ENCODE measurements at regions not wholly inside any gene's neighbourhood (a gene's known extent, or its start where the extent isn't known, plus 50 kb on each side); places are given as distances from the start of the nearest gene placed in this dataset.
"Not testable (repeated sequence)": the region's sequence is repeated elsewhere in the genome, so short reads cannot be mapped to it uniquely, and the experiment has no call there.

DNA sequence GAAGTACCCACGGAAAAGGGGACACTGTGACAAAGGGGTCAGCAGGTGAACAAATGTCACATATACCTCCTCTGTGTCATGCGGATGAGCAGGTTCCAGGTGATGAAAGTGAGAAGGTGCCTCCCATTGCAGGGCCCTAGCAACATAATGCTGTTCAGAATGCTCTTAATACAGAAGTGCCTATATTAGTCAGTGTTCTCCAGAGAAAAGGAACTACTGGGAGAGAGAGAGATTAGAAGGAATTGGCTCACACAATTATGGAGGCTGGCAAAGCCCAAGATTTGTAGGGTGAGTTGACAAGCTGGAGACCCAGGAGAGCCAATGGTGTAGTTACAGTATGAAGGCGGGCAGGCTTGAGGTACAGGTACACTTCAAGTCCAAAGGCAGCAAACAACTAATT lies 98.1 kb upstream of the CDC42EP3 start:
- Histone ChIP-seq H3K36me3 (no peaks in the 10 kb centered on the region), H3K4me3 (ENCODE audit: low read depth, low read length) (no peak overlapping the region), H3K9me3 (no peaks in the 10 kb centered on the region), H3K4me1 (peaks cover 11% of the 10 kb centered on the region), H3K27me3 (no peaks in the 10 kb centered on the region)
- TF ChIP-seq, protein P1, sequence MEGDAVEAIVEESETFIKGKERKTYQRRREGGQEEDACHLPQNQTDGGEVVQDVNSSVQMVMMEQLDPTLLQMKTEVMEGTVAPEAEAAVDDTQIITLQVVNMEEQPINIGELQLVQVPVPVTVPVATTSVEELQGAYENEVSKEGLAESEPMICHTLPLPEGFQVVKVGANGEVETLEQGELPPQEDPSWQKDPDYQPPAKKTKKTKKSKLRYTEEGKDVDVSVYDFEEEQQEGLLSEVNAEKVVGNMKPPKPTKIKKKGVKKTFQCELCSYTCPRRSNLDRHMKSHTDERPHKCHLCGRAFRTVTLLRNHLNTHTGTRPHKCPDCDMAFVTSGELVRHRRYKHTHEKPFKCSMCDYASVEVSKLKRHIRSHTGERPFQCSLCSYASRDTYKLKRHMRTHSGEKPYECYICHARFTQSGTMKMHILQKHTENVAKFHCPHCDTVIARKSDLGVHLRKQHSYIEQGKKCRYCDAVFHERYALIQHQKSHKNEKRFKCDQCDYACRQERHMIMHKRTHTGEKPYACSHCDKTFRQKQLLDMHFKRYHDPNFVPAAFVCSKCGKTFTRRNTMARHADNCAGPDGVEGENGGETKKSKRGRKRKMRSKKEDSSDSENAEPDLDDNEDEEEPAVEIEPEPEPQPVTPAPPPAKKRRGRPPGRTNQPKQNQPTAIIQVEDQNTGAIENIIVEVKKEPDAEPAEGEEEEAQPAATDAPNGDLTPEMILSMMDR (IDR thresholded peaks at IDR 0.05; ENCODE audit: low read depth, low read length), result no peak
- no peak for DNase-seq

DNA sequence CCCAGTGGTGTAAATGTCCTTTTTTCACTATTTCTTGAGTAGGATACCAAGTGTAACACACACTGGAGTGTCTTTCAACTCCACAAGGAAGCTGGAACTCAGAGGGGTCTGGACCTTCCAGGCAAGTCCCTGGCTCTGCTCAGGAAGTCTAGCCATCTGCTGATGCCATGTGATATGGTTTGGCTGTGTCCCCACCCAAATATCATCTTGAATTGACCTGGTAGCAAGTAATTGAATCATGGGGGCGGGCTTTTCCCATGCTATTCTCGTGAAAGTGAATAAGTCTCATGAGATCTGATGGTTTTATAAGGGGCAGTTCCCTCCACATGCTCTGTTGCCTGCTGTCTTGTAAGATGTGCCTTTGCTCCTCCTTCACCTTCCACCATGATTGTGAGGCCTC lies 99.4 kb upstream of the CDC42EP3 start:
- peak; percentile 76 for DNase-seq
- Histone ChIP-seq H3K4me1 (peaks cover 11% of the 10 kb centered on the region), H3K27me3 (no peaks in the 10 kb centered on the region), H3K4me3 (ENCODE audit: low read depth, low read length) (no peak overlapping the region), H3K36me3 (no peaks in the 10 kb centered on the region), H3K9me3 (no peaks in the 10 kb centered on the region)
- TF ChIP-seq, protein P1 (IDR thresholded peaks at IDR 0.05; ENCODE audit: low read depth, low read length), result no peak

DNA sequence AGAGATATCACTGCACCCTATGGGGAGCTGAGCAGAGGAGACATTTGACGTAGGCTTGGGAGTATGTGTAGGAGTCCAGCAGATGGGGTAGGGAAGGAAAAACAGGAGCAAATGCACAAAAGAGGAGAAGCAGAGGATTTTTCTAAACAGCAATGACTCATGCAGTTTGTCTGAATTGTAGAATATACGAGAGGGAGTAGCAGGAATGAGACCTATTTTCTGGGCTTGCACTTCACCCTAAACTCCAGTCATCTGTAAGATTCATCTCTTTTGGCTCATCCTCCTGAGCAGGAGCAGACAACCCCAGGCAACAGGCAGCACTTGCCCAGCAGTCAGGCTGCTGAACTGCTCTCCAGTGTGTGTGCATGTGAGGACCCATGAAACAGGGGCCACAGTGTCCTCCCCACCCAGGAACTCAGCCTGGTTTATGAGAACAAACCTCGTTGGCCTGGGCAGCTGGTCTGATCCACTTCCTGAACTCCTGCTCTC lies 100.2 kb upstream of the CDC42EP3 start:
- Histone ChIP-seq H3K27me3 (no peaks in the 10 kb centered on the region), H3K4me1 (peaks cover 11% of the 10 kb centered on the region), H3K36me3 (no peaks in the 10 kb centered on the region), H3K9me3 (no peaks in the 10 kb centered on the region), H3K4me3 (ENCODE audit: low read depth, low read length) (no peak overlapping the region)
- TF ChIP-seq, protein P1 (IDR thresholded peaks at IDR 0.05; ENCODE audit: low read depth, low read length), result no peak
- no peak for DNase-seq

DNA sequence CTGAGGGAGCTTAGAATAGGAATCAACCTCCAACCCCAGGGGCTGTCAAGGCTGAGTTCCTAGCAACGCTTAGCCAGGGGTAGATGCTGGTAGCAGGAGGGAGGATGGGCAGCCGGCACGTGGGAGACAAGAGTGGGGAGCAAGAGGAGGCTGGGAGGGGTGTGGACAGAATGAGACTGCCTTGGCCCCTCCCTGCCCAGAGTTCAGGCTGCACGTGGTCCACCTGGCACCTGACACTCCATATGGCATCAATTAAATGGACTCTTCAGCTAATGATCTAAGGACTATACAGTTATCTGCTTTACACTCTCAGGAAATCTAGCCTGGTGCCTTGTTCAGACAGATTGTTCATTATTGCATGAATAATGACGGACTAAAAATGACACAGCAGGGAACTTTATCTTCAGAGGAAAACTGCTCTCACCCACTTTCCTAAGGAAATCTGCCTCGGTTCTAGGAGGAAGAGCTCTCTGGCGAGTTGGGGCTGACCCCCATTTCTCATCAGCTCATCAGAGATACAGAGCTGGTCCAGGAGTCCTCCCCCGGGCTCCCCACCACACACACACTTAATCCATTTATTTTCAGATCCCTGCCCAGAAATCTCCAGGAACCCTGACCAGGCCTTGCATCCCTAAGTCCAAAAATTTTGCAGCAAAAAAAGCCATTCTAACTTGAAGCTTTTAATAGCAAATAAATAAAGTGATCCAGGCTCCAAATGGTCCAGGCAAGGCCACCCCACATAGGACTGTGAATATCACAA lies 102.1 kb upstream of the CDC42EP3 start:
- Histone ChIP-seq H3K4me3 (ENCODE audit: low read depth, low read length) (no peak overlapping the region), H3K4me1 (peaks cover 15% of the 10 kb centered on the region), H3K9me3 (no peaks in the 10 kb centered on the region), H3K36me3 (no peaks in the 10 kb centered on the region), H3K27me3 (no peaks in the 10 kb centered on the region)
- TF ChIP-seq, protein P1 (IDR thresholded peaks at IDR 0.05; ENCODE audit: low read depth, low read length), result no peak
- DNase-seq, result no peak

DNA sequence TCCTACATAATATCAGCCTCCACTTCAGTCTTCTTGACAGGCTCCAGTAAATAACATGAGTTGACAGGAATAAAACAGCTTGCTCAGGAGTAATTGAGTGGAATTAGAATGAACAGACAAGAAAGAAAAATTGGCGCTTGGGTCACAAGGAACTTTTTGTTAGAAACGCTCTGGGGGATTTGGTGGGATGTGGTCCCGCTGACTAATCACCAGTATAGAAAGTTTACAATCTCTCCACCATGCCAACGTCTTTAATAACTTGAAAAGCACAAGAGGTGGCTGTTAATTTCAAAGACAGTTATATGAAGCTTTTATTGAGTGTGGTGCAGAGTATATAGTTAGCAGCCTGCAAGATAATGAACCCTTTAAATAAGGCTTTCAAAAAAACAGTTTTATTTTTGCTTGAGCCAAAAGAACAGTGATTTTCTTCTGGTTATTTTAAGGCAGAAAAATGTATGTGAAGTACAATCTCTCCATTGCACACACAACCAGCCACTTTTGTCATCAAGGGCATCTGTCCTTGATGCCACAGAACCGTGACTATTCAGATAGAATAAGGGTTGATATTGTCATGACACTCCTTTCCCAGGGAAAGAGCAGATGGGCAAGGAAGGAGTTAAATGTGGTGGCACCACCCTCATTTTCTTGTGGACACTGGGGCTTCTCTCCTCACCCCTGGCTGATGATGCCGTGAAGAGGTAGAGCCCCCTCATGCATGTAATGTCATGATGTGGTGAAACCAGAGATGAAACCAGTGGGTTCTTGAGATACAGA lies 102.9 kb upstream of the CDC42EP3 start:
- H3K27me3 ChIP-seq, H3K36me3 ChIP-seq: not testable (repeated sequence)
- H3K4me1 ChIP-seq, result peaks cover 21% of the 10 kb centered on the region

DNA sequence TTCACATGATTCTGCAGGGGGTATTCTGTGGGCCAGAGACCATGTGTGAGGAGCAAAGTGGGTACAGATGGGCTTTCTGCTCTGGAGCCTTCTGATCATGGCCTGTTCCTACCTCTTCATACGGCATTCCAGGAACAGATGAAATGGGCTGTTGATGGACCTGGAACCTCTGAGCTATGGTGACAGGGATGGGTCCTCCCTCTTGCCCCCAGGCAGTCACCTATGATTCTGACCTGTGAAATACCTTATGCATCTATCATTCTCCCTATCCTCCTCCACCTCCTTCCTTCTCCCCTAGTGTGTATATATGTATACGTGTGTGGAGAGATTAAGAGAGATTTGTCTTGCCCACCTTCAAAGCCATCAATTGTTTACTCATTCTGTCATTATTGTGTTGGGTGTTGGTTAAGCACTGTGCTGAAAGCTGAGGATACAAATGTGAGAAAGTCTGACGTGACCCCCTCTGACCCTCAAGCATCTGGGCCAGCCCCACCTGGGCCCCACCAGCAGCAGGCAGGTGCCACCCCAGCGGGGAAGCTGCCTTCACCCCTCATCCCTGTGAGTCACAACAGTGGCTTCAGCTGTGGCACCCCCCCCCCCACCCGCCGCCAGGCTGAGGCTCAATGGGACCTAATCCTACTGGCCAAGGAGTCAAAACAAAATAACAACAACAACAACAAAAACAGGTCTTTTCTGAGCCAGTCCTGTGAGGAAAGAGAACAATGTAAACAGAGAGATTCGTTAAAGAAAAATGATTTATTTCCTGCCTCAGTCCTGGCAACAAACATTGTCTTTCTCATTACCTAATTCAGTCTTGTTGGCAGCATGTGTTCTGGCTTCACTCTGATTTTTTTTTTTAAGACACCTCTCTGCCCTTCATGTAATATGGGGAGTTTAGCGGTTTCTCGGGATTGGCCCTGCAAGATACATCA lies 103.8 kb upstream of the CDC42EP3 start:
- H3K9me3 ChIP-seq, result no peaks in the 10 kb centered on the region
- H3K27me3 ChIP-seq, result no peaks in the 10 kb centered on the region
- no peaks in the 10 kb centered on the region for H3K36me3 ChIP-seq
- H3K4me3 ChIP-seq (ENCODE audit: low read depth, low read length), result no peak overlapping the region
- TF ChIP-seq, protein P1 (IDR thresholded peaks at IDR 0.05; ENCODE audit: low read depth, low read length), result no peak
- no peak for DNase-seq
- H3K4me1 ChIP-seq, result peaks cover 26% of the 10 kb centered on the region

More for the DNA sequence above, 102.9 kb upstream of the CDC42EP3 start:
- H3K4me3 ChIP-seq (ENCODE audit: low read depth, low read length); DNase-seq; H3K9me3 ChIP-seq: not testable (repeated sequence)

Data from BE2C (cell line).